GM23248 (cell line): ENCODE measurements at regions not wholly inside any gene's neighbourhood (a gene's known extent, or its start where the extent isn't known, plus 50 kb on each side); places are given as distances from the start of the nearest gene placed in this dataset.

Experiments used
- EZH2 ChIP-seq: fragments of 200-600 bp; sonication (generic); IDR thresholded peaks from 2 replicates; pipeline ENCODE4 v1.6.1; 2018; ENCODE audit warnings: antibody characterized with exemption, mild to moderate bottlenecking; ENCODE audit not compliant: insufficient read depth, poor library complexity, severe bottlenecking
- EZH2phosphoT487 ChIP-seq: fragments of 200-600 bp; sonication (generic); IDR thresholded peaks from 2 replicates; pipeline ENCODE4 v1.6.1; 2018; ENCODE audit warnings: antibody characterized with exemption, moderate library complexity, mild to moderate bottlenecking, low read depth; ENCODE audit not compliant: insufficient read depth

- TF ChIP-seq EZH2 (no peak), EZH2phosphoT487 (no peak)
These were observed 871.1 kb downstream of the UQCRFS1 start for GRCh38 chr19:28341810-28342350.
